H1 (cell line): ENCODE measurements at regions not wholly inside any gene's neighbourhood (a gene's known extent, or its start where the extent isn't known, plus 50 kb on each side); places are given as distances from the start of the nearest gene placed in this dataset.

ENCODE experiments used
- CTCF ChIA-PET: fragments of 300-600 bp; sonication (Branson Sonifier 250); formaldehyde crosslinking; loops from one replicate; lab custom pipeline; 2021; ENCODE audit not compliant: partially characterized antibody; lab: Charles Lee
- POLR2A ChIA-PET: fragments of 300-600 bp; sonication (Branson Sonifier 250); formaldehyde crosslinking; loops from one replicate; lab custom pipeline; 2021; ENCODE audit warnings: inconsistent platforms; ENCODE audit not compliant: partially characterized antibody; lab: Charles Lee
- DNase-seq, 2 experiments: peaks; one replicate each; pipeline versions ENCODE4 v3.0.0 to v3.0.0-alpha.2; 2010 to 2022; ENCODE audit warnings: low spot score in 2 of 2, low read depth in 1 of 2, mixed read lengths in 1 of 2
- FAIRE-seq: peaks from 2 replicates; lab custom pipeline; 2011; peaks lifted over from hg19 to GRCh38; lab: Jason Lieb, UNC
- H2AFZ ChIP-seq: 2 replicates; pipeline ENCODE4 v1.8.1; 2012; ENCODE audit warnings: low read length, inconsistent platforms
- H2AK5ac ChIP-seq: 2 replicates; pipeline ENCODE4 v1.6.1; 2013; ENCODE audit warnings: low read depth, low read length
- H2BK120ac ChIP-seq: replicated peaks from 2 replicates; pipeline ENCODE3; 2013; ENCODE audit warnings: low read depth, low read length, inconsistent platforms
- H2BK12ac ChIP-seq: 2 replicates; pipeline ENCODE4 v1.6.1; 2013; ENCODE audit warnings: low read depth, low read length
- H2BK15ac ChIP-seq: 2 replicates; pipeline ENCODE4 v1.6.1; 2013; ENCODE audit warnings: low read length
- H2BK20ac ChIP-seq: 2 replicates; pipeline ENCODE4 v1.6.1; 2013; ENCODE audit warnings: low read length
- H2BK5ac ChIP-seq: 2 replicates; pipeline ENCODE4 v1.6.1; 2013; ENCODE audit warnings: low read depth, low read length
- H3K14ac ChIP-seq: 2 replicates; pipeline ENCODE4 v1.6.1; 2013; ENCODE audit warnings: inconsistent platforms; ENCODE audit not compliant: insufficient read length
- H3K18ac ChIP-seq: 2 replicates; pipeline ENCODE4 v1.6.1; 2013; ENCODE audit warnings: low read length; ENCODE audit errors: extremely low read depth
- H3K23ac ChIP-seq: 2 replicates; pipeline ENCODE4 v1.6.1; 2013; ENCODE audit warnings: inconsistent platforms; ENCODE audit not compliant: insufficient read length
- H3K23me2 ChIP-seq: 2 replicates; pipeline ENCODE4 v1.6.1; 2013; ENCODE audit warnings: low read depth, low read length
- H3K27ac ChIP-seq: 2 replicates; pipeline ENCODE4 v1.6.1; 2011; ENCODE audit warnings: low read depth, low read length, inconsistent platforms
- H3K27me3 ChIP-seq, 4 experiments: replicated peaks in 1 of 4; 1 replicate in 1 of 4; 2 replicates in 3 of 4; pipeline versions ENCODE4 v1.6.1 to v1.8.1; 2011 to 2013; ENCODE audit warnings: low read length in 3 of 4, mild to moderate bottlenecking in 3 of 4, inconsistent platforms in 2 of 4, mixed read lengths in 2 of 4, moderate library complexity in 1 of 4; ENCODE audit not compliant: control insufficient read depth in 3 of 4, insufficient read depth in 3 of 4; ENCODE audit errors: extremely low read depth in 1 of 4
- H3K36me3 ChIP-seq, 4 experiments: 2 replicates each; pipeline versions ENCODE4 v1.6.1 to v1.8.1; 2011 to 2013; ENCODE audit warnings: mild to moderate bottlenecking in 4 of 4, low read length in 3 of 4, moderate library complexity in 2 of 4, control low read depth in 1 of 4, inconsistent platforms in 1 of 4; ENCODE audit not compliant: insufficient read depth in 4 of 4, control insufficient read depth in 2 of 4
- H3K4ac ChIP-seq: replicated peaks from 2 replicates; pipeline ENCODE3; 2013; ENCODE audit warnings: low read length, low read depth, mixed read lengths, inconsistent platforms; ENCODE audit not compliant: insufficient read length
- H3K4me1 ChIP-seq, 4 experiments: replicated peaks in 1 of 4; 1 replicate in 1 of 4; 2 replicates in 3 of 4; pipeline versions ENCODE4 v1.6.1 to v1.8.1; 2011 to 2013; ENCODE audit warnings: low read length in 3 of 4, inconsistent platforms in 2 of 4, mixed read lengths in 1 of 4; ENCODE audit not compliant: insufficient read depth in 4 of 4, control insufficient read depth in 3 of 4
- H3K4me2 ChIP-seq, 2 experiments: 2 replicates each; pipeline versions ENCODE4 v1.6.1 to v1.8.1; 2011 to 2013; ENCODE audit warnings: low read depth in 2 of 2, low read length in 2 of 2, control low read depth in 1 of 2, inconsistent platforms in 1 of 2, mild to moderate bottlenecking in 1 of 2; ENCODE audit not compliant: insufficient read depth in 1 of 2
- H3K4me3 ChIP-seq, 4 experiments: fragments of 200-600, 300-600 bp in 1 of 4; sonication (generic), shearing (Covaris generic), sonication (Bioruptor Twin) in 1 of 4; 2 replicates each; pipeline versions ENCODE4 v1.5.1 to v1.8.1; 2011 to 2016; ENCODE audit warnings: low read length in 4 of 4, low read depth in 3 of 4, control low read depth in 2 of 4, inconsistent platforms in 2 of 4, mild to moderate bottlenecking in 2 of 4, mixed read lengths in 1 of 4, moderate library complexity in 1 of 4; ENCODE audit not compliant: insufficient read depth in 2 of 4; ENCODE audit errors: extremely low read depth in 1 of 4
- H3K56ac ChIP-seq: replicated peaks from 2 replicates; pipeline ENCODE3; 2013; ENCODE audit warnings: low read depth, mild to moderate bottlenecking, mixed read lengths, low read length, inconsistent platforms; ENCODE audit not compliant: insufficient read length
- H3K79me1 ChIP-seq: 2 replicates; pipeline ENCODE4 v1.6.1; 2013; ENCODE audit warnings: low read depth, low read length, control low read depth
- H3K79me2 ChIP-seq, 2 experiments: 2 replicates each; pipeline versions ENCODE4 v1.6.1 to v1.8.1; 2012 to 2013; ENCODE audit warnings: low read length in 2 of 2, mild to moderate bottlenecking in 2 of 2, inconsistent platforms in 1 of 2; ENCODE audit not compliant: insufficient read depth in 2 of 2, control insufficient read depth in 1 of 2
- H3K9ac ChIP-seq, 4 experiments: replicated peaks in 1 of 4; 1 replicate in 1 of 4; 2 replicates in 3 of 4; pipeline versions ENCODE4 v1.6.1 to v1.8.1; 2011 to 2013; ENCODE audit warnings: low read depth in 3 of 4, low read length in 3 of 4, control low read depth in 2 of 4, mild to moderate bottlenecking in 2 of 4, moderate library complexity in 2 of 4, inconsistent platforms in 1 of 4; ENCODE audit errors: extremely low read depth in 1 of 4
- H3K9me3 ChIP-seq, 2 experiments: 2 replicates each; pipeline versions ENCODE4 v1.6.1 to v1.8.1; 2012 to 2013; ENCODE audit warnings: mild to moderate bottlenecking in 2 of 2, moderate library complexity in 2 of 2, control low read depth in 1 of 2, inconsistent platforms in 1 of 2, low read depth in 1 of 2, low read length in 1 of 2, mixed read lengths in 1 of 2; ENCODE audit not compliant: insufficient read depth in 2 of 2
- H4K20me1 ChIP-seq, 2 experiments: replicated peaks in 1 of 2; 2 replicates each; pipeline versions ENCODE3 to v1.8.1; 2011 to 2013; ENCODE audit warnings: inconsistent platforms in 2 of 2, low read length in 2 of 2, mild to moderate bottlenecking in 1 of 2; ENCODE audit not compliant: insufficient read depth in 2 of 2, control insufficient read depth in 1 of 2
- H4K5ac ChIP-seq: 2 replicates; pipeline ENCODE4 v1.6.1; 2013; ENCODE audit warnings: low read length, low read depth, mixed read lengths, inconsistent platforms; ENCODE audit not compliant: insufficient read length
- H4K8ac ChIP-seq: 2 replicates; pipeline ENCODE4 v1.8.0; 2013; ENCODE audit warnings: mild to moderate bottlenecking, moderate library complexity, low read length, inconsistent platforms; ENCODE audit not compliant: insufficient read depth; ENCODE audit errors: extremely low read depth
- H4K91ac ChIP-seq: replicated peaks from 2 replicates; pipeline ENCODE3; 2013; ENCODE audit warnings: low read length, mixed read lengths, inconsistent platforms; ENCODE audit not compliant: insufficient read length
- CBX8 ChIP-seq: fragments of 300-800, 300-1000 bp; sonication (generic); IDR thresholded peaks from 2 replicates; pipeline ENCODE4 v1.7.1; 2016; ENCODE audit warnings: low read depth, low read length, borderline replicate concordance
- CHD2 ChIP-seq: IDR thresholded peaks from 2 replicates; pipeline ENCODE4 v1.6.1; 2012; ENCODE audit warnings: low read length, improper control_type of control experiment
- EP300 ChIP-seq, 2 experiments: IDR thresholded peaks; 1 replicate in 1 of 2; 2 replicates in 1 of 2; pipeline ENCODE4 v1.6.1; 2011 to 2012; ENCODE audit warnings: low read depth in 2 of 2, low read length in 2 of 2, mild to moderate bottlenecking in 2 of 2, borderline replicate concordance in 1 of 2, inconsistent platforms in 1 of 2, moderate library complexity in 1 of 2
- GABPA ChIP-seq: IDR thresholded peaks from 2 replicates; pipeline ENCODE4 v1.6.1; 2011; ENCODE audit warnings: mild to moderate bottlenecking, low read length, moderate library complexity, borderline replicate concordance; ENCODE audit not compliant: insufficient read depth
- KDM4A ChIP-seq: IDR thresholded peaks from one replicate; pipeline ENCODE4 v1.7.1; 2012; ENCODE audit warnings: low read depth, mild to moderate bottlenecking, moderate library complexity, low read length, inconsistent platforms; ENCODE audit not compliant: severe bottlenecking
- POLR2AphosphoS5 ChIP-seq: IDR thresholded peaks from 2 replicates; pipeline ENCODE4 v1.6.1; 2011; ENCODE audit warnings: low read depth, low read length
- POU5F1 ChIP-seq: IDR thresholded peaks from 2 replicates; pipeline ENCODE4 v1.6.1; 2011; ENCODE audit warnings: low read depth, mild to moderate bottlenecking, low read length, moderate library complexity
- RBBP5 ChIP-seq: IDR thresholded peaks from 2 replicates; pipeline ENCODE4 v1.7.1; 2012; ENCODE audit warnings: low read depth, mild to moderate bottlenecking, inconsistent platforms, low read length, moderate library complexity, borderline replicate concordance
- RFX5 ChIP-seq: IDR thresholded peaks from 2 replicates; pipeline ENCODE4 v1.6.1; 2011; ENCODE audit warnings: low read depth, low read length, improper control_type of control experiment, borderline replicate concordance
- RXRA ChIP-seq: IDR thresholded peaks from 2 replicates; pipeline ENCODE4 v1.6.1; 2011; ENCODE audit warnings: low read depth, mild to moderate bottlenecking, low read length, moderate library complexity; ENCODE audit not compliant: insufficient read depth
- SP4 ChIP-seq: IDR thresholded peaks from 2 replicates; pipeline ENCODE4 v1.6.1; 2012; ENCODE audit warnings: low read length, inconsistent platforms
- TAF7 ChIP-seq: optimal IDR thresholded peaks from 2 replicates; pipeline ENCODE3; 2011; ENCODE audit warnings: low read depth, mild to moderate bottlenecking, inconsistent platforms, low read length, moderate library complexity, borderline replicate concordance
- ZNF274 ChIP-seq: IDR thresholded peaks from 2 replicates; pipeline ENCODE4 v1.7.0; 2012; ENCODE audit warnings: low read length, borderline replicate concordance; ENCODE audit errors: extremely low read depth
- WGBS, 2 experiments: shearing (Covaris generic) in 1 of 2; methylation state at CpG; one replicate each; pipeline versions ENCODE4 v1.1.6 to v1.1.7; 2013 to 2015; ENCODE audit warnings: low lambda C conversion rate in 2 of 2, mixed read lengths in 2 of 2, inconsistent platforms in 1 of 2, low coverage in 1 of 2, missing lambda C conversion rate in 1 of 2; ENCODE audit not compliant: insufficient replicate concordance in 2 of 2, insufficient coverage in 1 of 2, insufficient read length in 1 of 2; ENCODE audit errors: extremely low coverage in 1 of 2, missing lambda C conversion rate in 1 of 2; 5-methylcytosine and 5-hydroxymethylcytosine counted together

DNA sequence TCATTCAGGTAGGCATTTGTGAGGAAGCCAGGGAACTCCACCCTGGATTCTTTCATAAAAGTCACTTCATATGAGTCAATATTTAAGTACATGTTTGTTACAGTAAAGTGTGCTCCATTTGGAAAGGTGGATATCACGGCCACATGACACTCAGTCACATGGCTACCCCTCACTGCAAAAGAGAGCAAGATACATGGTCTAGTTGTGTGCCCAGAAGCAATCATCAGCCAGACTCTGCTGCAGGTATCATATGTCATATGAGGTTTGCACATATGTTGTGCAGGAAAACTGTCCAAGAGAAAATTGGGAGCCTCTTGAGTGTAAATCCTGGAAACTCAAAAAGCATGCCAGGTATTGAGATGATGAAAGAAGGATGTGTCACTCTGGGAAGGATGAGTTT is 55.0 kb upstream of the NMNAT3 start (continued):
- TF ChIP-seq SP4: no peak

DNA sequence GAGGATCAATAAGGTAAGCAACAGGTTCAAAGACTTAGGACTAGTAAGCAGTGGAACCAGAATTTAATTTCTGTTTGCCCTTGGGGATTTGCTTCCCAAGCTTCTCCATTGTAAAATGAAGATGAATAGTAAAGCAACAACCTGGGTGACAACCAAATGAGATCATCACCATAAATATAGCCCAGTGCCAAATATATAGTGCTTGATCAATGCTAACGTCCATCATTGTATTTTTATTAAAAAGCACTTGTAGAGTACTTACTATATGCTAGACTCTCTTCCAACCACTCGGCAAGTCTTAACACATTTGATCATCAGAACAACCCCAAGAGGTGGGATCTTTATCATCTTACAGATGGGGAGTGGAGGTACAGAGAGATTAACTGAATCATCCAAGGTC is 51.5 kb upstream of the NMNAT3 start:
- ChIA-PET CTCF (interaction anchor here (3.5 kb wide), 1 partner anchor 11 kb away, joined by 16 read pairs; no protein-coding TSS in a partner anchor), POLR2A (no interaction called here)
- Histone ChIP-seq H3K27ac (no peak overlapping the region), H3K56ac (no peak overlapping the region), H3K9ac (no peak overlapping the region), H3K27me3 (no peaks in the 10 kb centered on the region), H2BK120ac (no peak overlapping the region), H3K79me1 (no peaks in the 10 kb centered on the region), H4K91ac (no peak overlapping the region), H2AK5ac (no peak overlapping the region), H3K18ac (no peak overlapping the region), H3K9me3 (no peaks in the 10 kb centered on the region), H2BK12ac (no peak overlapping the region), H3K23ac (no peak overlapping the region), H2BK15ac (no peak overlapping the region), H2BK5ac (no peak overlapping the region), H3K23me2 (no peaks in the 10 kb centered on the region), H3K4me2 (no peak overlapping the region), H4K8ac (no peak overlapping the region), H2AFZ (no peak overlapping the region), H3K4ac (no peak overlapping the region), H3K79me2 (no peaks in the 10 kb centered on the region), H4K5ac (no peak overlapping the region), H4K20me1 (no peaks in the 10 kb centered on the region), H2BK20ac (no peak overlapping the region), H3K36me3 (no peaks in the 10 kb centered on the region), H3K4me1 (no peaks in the 10 kb centered on the region), H3K4me3 (no peak overlapping the region), H3K14ac (no peak overlapping the region)
- 80% methylated on average over 2 of the region's 2 CpGs; no CpG with 5 or more reads in 1 of the 2 experiments for WGBS, 2 experiments
- FAIRE-seq (no peak), DNase-seq (no peak)
- TF ChIP-seq RBBP5: no peak
- TF ChIP-seq RFX5: no peak
- no peak for TF ChIP-seq POU5F1
- no peak for TF ChIP-seq EP300 (IDR thresholded peaks at IDR 0.05; ENCODE audit: borderline replicate concordance in 1 of 2, low read depth in 2 of 2, low read length in 2 of 2)
- TF ChIP-seq TAF7: no peak
- no peak for TF ChIP-seq POLR2AphosphoS5
- no peak for TF ChIP-seq SP4
- TF ChIP-seq CBX8: no peak
- TF ChIP-seq KDM4A: no peak
- TF ChIP-seq RXRA: no peak
- no peak for TF ChIP-seq CHD2
- TF ChIP-seq ZNF274: no peak
- TF ChIP-seq GABPA: no peak
